Testis (tissue), 2 donors: ENCODE measurements at regions not wholly inside any gene's neighbourhood (a gene's known extent, or its start where the extent isn't known, plus 50 kb on each side); places are given as distances from the start of the nearest gene placed in this dataset.

Experiments
- DNase-seq: peaks from one replicate; pipeline ENCODE4 v3.0.0-alpha.2; 2019
- H3K27ac ChIP-seq, 2 donors: fragments of 200-600 bp; sonication (generic); one replicate each; pipeline ENCODE4 v1.5.1; 2019
- H3K27me3 ChIP-seq: fragments of 200-600 bp; sonication (generic); one replicate; pipeline ENCODE4 v1.5.1; 2019
- H3K36me3 ChIP-seq: fragments of 200-600 bp; sonication (generic); one replicate; pipeline ENCODE4 v1.5.1; 2017; ENCODE audit warnings: low read depth; ENCODE audit errors: missing control alignments
- H3K4me1 ChIP-seq: fragments of 200-600 bp; sonication (generic); one replicate; pipeline ENCODE4 v1.5.1; 2019
- H3K4me3 ChIP-seq, 2 donors: fragments of 200-600 bp; sonication (generic); one replicate each; pipeline ENCODE4 v1.5.1; 2017 to 2019
- H3K9me3 ChIP-seq: fragments of 200-600 bp; sonication (generic); one replicate; pipeline ENCODE4 v1.5.1; 2017
- POLR2A ChIP-seq: fragments of 450-650 bp; IDR thresholded peaks from one replicate; pipeline ENCODE4 v1.6.1; 2017; ENCODE audit warnings: antibody characterized with exemption, mild to moderate bottlenecking, moderate library complexity
- WGBS, 2 donors: methylation state at CpG; one replicate each; pipeline ENCODE4 v1.1.5; 2018; 5-methylcytosine and 5-hydroxymethylcytosine counted together
- intact Hi-C: fragments of 100-400 bp; cut with DNase I; formaldehyde crosslinking; loops from one replicate; pipeline ENCODE4 v1.15.1; 2023; ENCODE audit warnings: low total_unique reads
- TF ChIP-seq, protein P1 (sequence below), 3 experiments: fragments of 450-650 bp in 2 of 3; fragments of 200-600 bp in 1 of 3; sonication (generic) in 1 of 3; IDR thresholded peaks; one replicate each; pipeline ENCODE4 v1.5.1; 2016 to 2019; ENCODE audit warnings: antibody characterized with exemption in 3 of 3, mild to moderate bottlenecking in 2 of 3, moderate library complexity in 1 of 3

DNA sequence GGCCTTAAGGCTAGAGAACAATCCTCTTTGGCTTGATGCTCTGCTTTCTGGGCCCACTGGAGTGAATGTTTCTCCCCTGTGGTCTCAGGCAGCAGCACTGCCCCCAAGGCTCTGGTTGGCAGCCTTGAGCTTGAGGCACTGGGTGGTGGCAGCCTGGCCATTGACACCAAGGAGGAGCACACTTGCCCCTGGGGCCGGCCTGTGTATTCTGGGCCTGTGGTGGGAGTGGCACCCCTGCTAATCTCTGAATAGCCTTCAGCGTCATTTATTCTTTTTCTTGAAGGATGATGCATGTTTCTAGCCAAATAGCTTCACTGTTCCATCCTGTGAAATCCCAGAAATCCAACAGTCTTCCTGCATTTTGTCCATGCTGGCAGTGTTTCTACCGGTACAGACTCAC lies 191.4 kb downstream of the OLFM4 start:
- 89 to 93% methylated on average over 3 of the region's 3 CpGs for WGBS, 2 donors
- H3K27me3 ChIP-seq: no peaks in the 10 kb centered on the region
- intact Hi-C loops: no loop called here
- no peaks in the 10 kb centered on the region for H3K9me3 ChIP-seq
- H3K4me3 ChIP-seq: no peak overlapping the region
- no peak for DNase-seq
- H3K4me1 ChIP-seq: no peaks in the 10 kb centered on the region
- no peak overlapping the region for H3K27ac ChIP-seq
- TF ChIP-seq, protein P1, sequence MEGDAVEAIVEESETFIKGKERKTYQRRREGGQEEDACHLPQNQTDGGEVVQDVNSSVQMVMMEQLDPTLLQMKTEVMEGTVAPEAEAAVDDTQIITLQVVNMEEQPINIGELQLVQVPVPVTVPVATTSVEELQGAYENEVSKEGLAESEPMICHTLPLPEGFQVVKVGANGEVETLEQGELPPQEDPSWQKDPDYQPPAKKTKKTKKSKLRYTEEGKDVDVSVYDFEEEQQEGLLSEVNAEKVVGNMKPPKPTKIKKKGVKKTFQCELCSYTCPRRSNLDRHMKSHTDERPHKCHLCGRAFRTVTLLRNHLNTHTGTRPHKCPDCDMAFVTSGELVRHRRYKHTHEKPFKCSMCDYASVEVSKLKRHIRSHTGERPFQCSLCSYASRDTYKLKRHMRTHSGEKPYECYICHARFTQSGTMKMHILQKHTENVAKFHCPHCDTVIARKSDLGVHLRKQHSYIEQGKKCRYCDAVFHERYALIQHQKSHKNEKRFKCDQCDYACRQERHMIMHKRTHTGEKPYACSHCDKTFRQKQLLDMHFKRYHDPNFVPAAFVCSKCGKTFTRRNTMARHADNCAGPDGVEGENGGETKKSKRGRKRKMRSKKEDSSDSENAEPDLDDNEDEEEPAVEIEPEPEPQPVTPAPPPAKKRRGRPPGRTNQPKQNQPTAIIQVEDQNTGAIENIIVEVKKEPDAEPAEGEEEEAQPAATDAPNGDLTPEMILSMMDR (IDR thresholded peaks at IDR 0.05): no peak
- TF ChIP-seq POLR2A: no peak
- no peaks in the 10 kb centered on the region for H3K36me3 ChIP-seq

DNA sequence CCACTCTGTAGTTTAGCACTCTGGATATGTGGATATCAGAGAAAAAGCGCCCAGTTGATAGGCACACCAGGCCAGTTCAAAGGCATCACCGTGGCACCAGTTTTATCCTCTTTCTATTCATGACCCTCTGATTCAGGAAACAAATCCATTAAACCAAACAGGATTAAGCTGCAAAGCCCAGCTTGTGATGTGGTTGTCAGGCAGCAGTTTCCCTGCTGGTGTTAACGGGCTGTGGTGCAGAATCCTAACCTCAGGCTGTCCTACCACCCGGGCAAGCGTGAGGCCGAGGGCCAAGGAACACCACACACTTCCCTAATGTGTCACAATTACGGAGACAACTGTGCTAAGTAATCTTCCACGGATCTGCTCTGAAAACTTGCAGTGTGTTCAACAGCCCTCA lies 209.1 kb downstream of the OLFM4 start:
- 74 to 78% methylated on average over 7 to 8 of the region's 8 CpGs for WGBS, 2 donors
- Histone ChIP-seq H3K4me1 (no peaks in the 10 kb centered on the region), H3K4me3 (no peak overlapping the region), H3K27me3 (no peaks in the 10 kb centered on the region), H3K27ac (no peak overlapping the region), H3K9me3 (no peaks in the 10 kb centered on the region), H3K36me3 (no peaks in the 10 kb centered on the region)
- no peak for TF ChIP-seq POLR2A
- TF ChIP-seq, protein P1 (IDR thresholded peaks at IDR 0.05): no peak
- no peak for DNase-seq
- intact Hi-C loops: no loop called here

DNA sequence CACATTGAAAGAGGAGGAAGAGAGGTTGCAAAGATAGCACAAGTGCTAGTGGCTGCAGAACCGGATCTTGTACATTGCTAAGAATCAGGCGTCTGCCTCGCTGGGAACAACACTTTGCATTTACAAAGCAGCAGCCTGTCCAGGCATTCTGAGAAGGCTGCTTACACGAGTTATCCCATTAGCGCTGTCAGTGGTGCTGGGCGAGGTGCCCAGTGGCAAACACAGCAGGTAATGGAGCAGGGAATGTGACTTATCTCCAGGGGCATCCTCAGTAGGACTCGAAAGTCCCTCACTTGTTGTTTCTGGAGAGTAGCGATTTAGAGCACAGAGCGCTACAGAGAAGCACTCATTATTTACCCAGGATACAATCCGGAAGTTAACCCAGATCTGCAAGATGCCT lies 209.6 kb downstream of the OLFM4 start:
- DNase-seq: no peak
- 50 to 64% methylated on average over 10 of the region's 10 CpGs for whole genome bisulfite sequencing, 2 donors
- no peaks in the 10 kb centered on the region for H3K9me3 ChIP-seq

DNA sequence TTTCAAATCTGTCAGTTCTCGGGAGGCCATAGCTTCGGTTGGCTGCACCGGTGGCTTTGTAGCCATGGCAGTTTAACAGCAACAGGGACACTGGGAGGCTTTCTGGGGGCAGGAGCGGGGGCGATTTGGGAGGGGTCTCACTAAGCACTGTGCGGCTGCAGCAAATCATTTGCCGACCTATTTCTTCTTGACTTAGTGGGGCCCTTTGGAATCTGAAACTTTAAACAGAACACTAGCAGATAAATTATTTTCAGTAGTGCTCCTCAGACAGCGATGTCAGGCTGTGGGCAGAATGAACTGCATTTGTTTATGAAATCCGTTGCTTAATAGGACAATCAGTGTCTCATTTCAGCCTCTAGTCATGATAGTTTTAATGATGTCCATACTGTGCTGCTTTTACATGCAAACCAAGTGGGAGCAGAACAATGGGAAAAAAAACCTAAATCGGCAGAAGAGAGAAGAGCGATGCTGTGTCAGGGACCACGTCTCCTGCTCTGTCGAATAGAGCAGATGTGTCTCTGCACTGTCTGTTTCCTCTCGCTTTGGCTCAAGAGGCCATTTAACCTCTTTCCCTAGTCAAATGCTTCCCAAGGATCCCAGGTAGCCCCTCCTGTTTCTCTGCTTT lies 211.9 kb downstream of the OLFM4 start:
- Histone ChIP-seq H3K36me3 (no peaks in the 10 kb centered on the region), H3K4me1 (no peaks in the 10 kb centered on the region), H3K27me3 (no peaks in the 10 kb centered on the region), H3K27ac (no peak overlapping the region), H3K4me3 (no peak overlapping the region), H3K9me3 (no peaks in the 10 kb centered on the region)
- intact Hi-C loops: no loop called here
- WGBS, 2 donors: 37 to 50% methylated on average over 14 of the region's 14 CpGs
- TF ChIP-seq, protein P1 (IDR thresholded peaks at IDR 0.05): no peak
- TF ChIP-seq POLR2A: no peak
- DNase-seq: no peak

More for the DNA sequence above, 209.6 kb downstream of the OLFM4 start:
- Histone ChIP-seq H3K27me3 (no peaks in the 10 kb centered on the region), H3K27ac (no peak overlapping the region), H3K4me3 (no peak overlapping the region), H3K36me3 (no peaks in the 10 kb centered on the region), H3K4me1 (no peaks in the 10 kb centered on the region)
- TF ChIP-seq, protein P1 (IDR thresholded peaks at IDR 0.05): no peak
- TF ChIP-seq POLR2A: no peak
- intact Hi-C loops: no loop called here

DNA sequence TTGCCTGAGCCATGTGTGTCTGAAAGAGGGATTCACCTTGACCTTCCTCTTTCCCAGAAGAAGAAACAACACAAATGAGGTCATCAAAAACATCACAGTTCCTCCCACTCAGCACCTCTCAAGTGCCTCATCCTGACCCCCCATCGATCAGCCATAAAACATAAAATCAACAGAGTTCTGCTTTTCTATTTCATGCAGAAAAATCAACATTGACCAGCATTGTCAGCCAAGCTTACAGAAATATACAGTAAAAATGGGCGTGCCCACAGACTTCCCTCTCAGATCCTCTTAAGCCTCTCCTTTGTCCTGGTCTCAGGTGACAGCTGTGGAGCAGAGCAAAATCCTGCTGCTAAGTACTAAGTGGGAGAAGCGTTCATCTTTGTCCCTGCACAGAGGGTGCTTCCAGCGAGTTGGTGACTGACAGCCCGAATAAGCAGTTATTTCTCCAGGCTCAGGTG lies 213.3 kb downstream of the OLFM4 start:
- H3K4me3 ChIP-seq: no peak overlapping the region
- WGBS, 2 donors: 74 to 80% methylated on average over 5 of the region's 5 CpGs
- H3K9me3 ChIP-seq: no peaks in the 10 kb centered on the region
- DNase-seq: no peak
- no peaks in the 10 kb centered on the region for H3K4me1 ChIP-seq
- H3K27me3 ChIP-seq: no peaks in the 10 kb centered on the region
- TF ChIP-seq POLR2A: no peak
- TF ChIP-seq, protein P1 (IDR thresholded peaks at IDR 0.05): no peak
- no peak overlapping the region for H3K27ac ChIP-seq
- no peaks in the 10 kb centered on the region for H3K36me3 ChIP-seq
- intact Hi-C loops: no loop called here
